AG09309 (cell line): ENCODE measurements at regions not wholly inside any gene's neighbourhood (a gene's known extent, or its start where the extent isn't known, plus 50 kb on each side); places are given as distances from the start of the nearest gene placed in this dataset.

Source experiments
- DNase-seq: peaks from one replicate; pipeline ENCODE4 v3.0.0-alpha.2; 2010; ENCODE audit warnings: low read depth
- H3K4me3 ChIP-seq: 2 replicates; pipeline ENCODE4 v1.5.1; 2011; ENCODE audit warnings: mild to moderate bottlenecking, low read depth, low read length, moderate library complexity; ENCODE audit not compliant: control insufficient read depth
- CTCF ChIP-seq: IDR thresholded peaks from 2 replicates; pipeline ENCODE4 v1.5.1; 2011; ENCODE audit warnings: mild to moderate bottlenecking, low read depth, low read length, inconsistent platforms; ENCODE audit not compliant: insufficient read depth, control insufficient read depth; ENCODE audit errors: missing control alignments

- no peak for DNase-seq
- no peak overlapping the region for H3K4me3 ChIP-seq
- no peak for TF ChIP-seq CTCF
These were observed 779.6 kb upstream of the ARPP21 start for GRCh38 chr3:34859746-34860145.

GRCh38 chr3:34862456-34862855 is 776.9 kb upstream of the ARPP21 start:
- no peak overlapping the region for H3K4me3 ChIP-seq
- no peak for DNase-seq
- TF ChIP-seq CTCF: no peak

- DNase-seq: no peak
- no peak for TF ChIP-seq CTCF
- no peak overlapping the region for H3K4me3 ChIP-seq
These were observed 775.8 kb upstream of the ARPP21 start for GRCh38 chr3:34863485-34863884.

- DNase-seq: no peak
- no peak overlapping the region for H3K4me3 ChIP-seq
- TF ChIP-seq CTCF: no peak
These were observed 775.3 kb upstream of the ARPP21 start for GRCh38 chr3:34864011-34864410.

GRCh38 chr3:34865346-34865745 is 774.0 kb upstream of the ARPP21 start:
- no peak overlapping the region for H3K4me3 ChIP-seq
- no peak for DNase-seq
- no peak for TF ChIP-seq CTCF

GRCh38 chr3:34868935-34869334 is 770.4 kb upstream of the ARPP21 start:
- TF ChIP-seq CTCF: no peak
- DNase-seq: no peak
- H3K4me3 ChIP-seq: no peak overlapping the region

- TF ChIP-seq CTCF: no peak
- no peak for DNase-seq
- H3K4me3 ChIP-seq: no peak overlapping the region
These were observed 769.6 kb upstream of the ARPP21 start for GRCh38 chr3:34869696-34870095.
